Activated CD4-positive, alpha-beta T cell treated with anti-CD3 and anti-CD28 coated beads, Interleukin-2, amount 10 ng/mL, durations not matched to agents 7 days and 5 days (primary cell): ENCODE measurements at regions not wholly inside any gene's neighbourhood (a gene's known extent, or its start where the extent isn't known, plus 50 kb on each side); places are given as distances from the start of the nearest gene placed in this dataset.
"Not testable (repeated sequence)": the region's sequence is repeated elsewhere in the genome, so short reads cannot be mapped to it uniquely, and the experiment has no call there.

Experiments used
- CTCF ChIA-PET: fragments of 350-600 bp; sonication (Branson Sonifier 250); formaldehyde crosslinking; loops from one replicate; lab custom pipeline; 2021; ENCODE audit warnings: antibody characterized with exemption; lab: Charles Lee
- POLR2A ChIA-PET: fragments of 350-600 bp; sonication (Branson Sonifier 250); formaldehyde crosslinking; loops from one replicate; lab custom pipeline; 2021; ENCODE audit warnings: antibody characterized with exemption; lab: Charles Lee
- DNase-seq: peaks from one replicate; pipeline ENCODE4 v3.0.0-alpha.2; 2020
- H3K27ac Mint-ChIP-seq: one replicate; pipeline ENCODE4 v1.8.0; 2021; ENCODE audit warnings: mild to moderate bottlenecking, moderate library complexity, mixed read lengths
- H3K27me3 Mint-ChIP-seq: one replicate; pipeline ENCODE4 v1.8.0; 2021; ENCODE audit warnings: mixed read lengths
- H3K36me3 Mint-ChIP-seq: one replicate; pipeline ENCODE4 v1.8.0; 2021; ENCODE audit warnings: low read depth, mixed read lengths
- H3K4me1 Mint-ChIP-seq: one replicate; pipeline ENCODE4 v1.8.0; 2021; ENCODE audit warnings: mixed read lengths
- H3K4me3 Mint-ChIP-seq: one replicate; pipeline ENCODE4 v1.8.0; 2021; ENCODE audit warnings: mild to moderate bottlenecking, moderate library complexity, mixed read lengths
- H3K9me3 Mint-ChIP-seq: one replicate; pipeline ENCODE4 v1.8.0; 2021; ENCODE audit warnings: mixed read lengths

- Mint-ChIP-seq H3K36me3 (no peaks in the 10 kb centered on the region), H3K9me3 (peaks cover 2% of the 10 kb centered on the region), H3K4me3 (no peak overlapping the region), H3K27me3 (no peaks in the 10 kb centered on the region), H3K27ac (no peak overlapping the region), H3K4me1 (no peaks in the 10 kb centered on the region)
- no peak for DNase-seq
- ChIA-PET CTCF (no interaction called here), POLR2A (no interaction called here)
These were observed 866.0 kb downstream of the LTN1 start for GRCh38 chr21:28126521-28127174.

GRCh38 chr21:28124541-28124940 is 868.1 kb downstream of the LTN1 start:
- Mint-ChIP-seq H3K27ac (no peak overlapping the region), H3K27me3 (no peaks in the 10 kb centered on the region), H3K9me3 (no peaks in the 10 kb centered on the region), H3K4me1 (no peaks in the 10 kb centered on the region), H3K4me3 (no peak overlapping the region), H3K36me3 (no peaks in the 10 kb centered on the region)
- CTCF ChIA-PET: no interaction called here
- no peak for DNase-seq
- POLR2A ChIA-PET: no interaction called here

GRCh38 chr21:28118570-28118969 is 874.1 kb downstream of the LTN1 start:
- POLR2A ChIA-PET: no interaction called here

GRCh38 chr21:28114986-28115385 is 877.7 kb downstream of the LTN1 start:
- H3K27ac Mint-ChIP-seq, H3K4me1 Mint-ChIP-seq, H3K4me3 Mint-ChIP-seq, DNase-seq, POLR2A ChIA-PET, H3K9me3 Mint-ChIP-seq, CTCF ChIA-PET, H3K27me3 Mint-ChIP-seq, H3K36me3 Mint-ChIP-seq: not testable (repeated sequence)

More at GRCh38 chr21:28118570-28118969, 874.1 kb downstream of the LTN1 start:
- no peak for DNase-seq
- Mint-ChIP-seq H3K36me3 (no peaks in the 10 kb centered on the region), H3K27ac (no peak overlapping the region), H3K9me3 (no peaks in the 10 kb centered on the region), H3K27me3 (no peaks in the 10 kb centered on the region), H3K4me1 (no peaks in the 10 kb centered on the region), H3K4me3 (no peak overlapping the region)
- CTCF ChIA-PET: no interaction called here

- DNase-seq: no peak
- Mint-ChIP-seq H3K27me3 (no peaks in the 10 kb centered on the region), H3K4me1 (no peaks in the 10 kb centered on the region), H3K9me3 (no peaks in the 10 kb centered on the region), H3K4me3 (no peak overlapping the region), H3K27ac (no peak overlapping the region), H3K36me3 (no peaks in the 10 kb centered on the region)
- ChIA-PET CTCF (no interaction called here), POLR2A (no interaction called here)
These were observed 879.0 kb downstream of the LTN1 start for GRCh38 chr21:28113718-28114117.

- Mint-ChIP-seq H3K36me3 (no peaks in the 10 kb centered on the region), H3K27me3 (no peaks in the 10 kb centered on the region), H3K27ac (no peak overlapping the region), H3K9me3 (no peaks in the 10 kb centered on the region), H3K4me3 (no peak overlapping the region), H3K4me1 (no peaks in the 10 kb centered on the region)
- ChIA-PET CTCF (no interaction called here), POLR2A (no interaction called here)
- DNase-seq: no peak
These were observed 880.2 kb downstream of the LTN1 start for GRCh38 chr21:28112511-28112910.

- Mint-ChIP-seq H3K27me3 (no peaks in the 10 kb centered on the region), H3K36me3 (no peaks in the 10 kb centered on the region), H3K27ac (no peak overlapping the region), H3K4me1 (no peaks in the 10 kb centered on the region), H3K4me3 (no peak overlapping the region), H3K9me3 (no peaks in the 10 kb centered on the region)
- no peak for DNase-seq
- ChIA-PET POLR2A (no interaction called here), CTCF (no interaction called here)
These were observed 881.5 kb downstream of the LTN1 start for GRCh38 chr21:28111151-28111619.

- ChIA-PET CTCF (no interaction called here), POLR2A (no interaction called here)
- Mint-ChIP-seq H3K4me1 (no peaks in the 10 kb centered on the region), H3K9me3 (no peaks in the 10 kb centered on the region), H3K27ac (no peak overlapping the region), H3K36me3 (no peaks in the 10 kb centered on the region), H3K27me3 (no peaks in the 10 kb centered on the region), H3K4me3 (no peak overlapping the region)
- DNase-seq: no peak
These were observed 882.0 kb downstream of the LTN1 start for GRCh38 chr21:28110716-28111115.

GRCh38 chr21:28110074-28110473 is 882.6 kb downstream of the LTN1 start:
- H3K27ac Mint-ChIP-seq: no peak overlapping the region
- DNase-seq: no peak
- no peaks in the 10 kb centered on the region for H3K9me3 Mint-ChIP-seq
- H3K4me1 Mint-ChIP-seq: no peaks in the 10 kb centered on the region
- CTCF ChIA-PET: no interaction called here
- no peaks in the 10 kb centered on the region for H3K36me3 Mint-ChIP-seq
- no peak overlapping the region for H3K4me3 Mint-ChIP-seq
- POLR2A ChIA-PET: no interaction called here
- no peaks in the 10 kb centered on the region for H3K27me3 Mint-ChIP-seq

- H3K4me1 Mint-ChIP-seq: no peaks in the 10 kb centered on the region
- H3K27ac Mint-ChIP-seq: no peak overlapping the region
- no peaks in the 10 kb centered on the region for H3K9me3 Mint-ChIP-seq
These were observed 886.2 kb downstream of the LTN1 start for GRCh38 chr21:28106370-28106890.

GRCh38 chr21:28104346-28104745 is 888.3 kb downstream of the LTN1 start:
- POLR2A ChIA-PET: no interaction called here
- Mint-ChIP-seq H3K4me1 (no peaks in the 10 kb centered on the region), H3K9me3 (no peaks in the 10 kb centered on the region), H3K36me3 (no peaks in the 10 kb centered on the region), H3K27me3 (no peaks in the 10 kb centered on the region), H3K27ac (no peak overlapping the region), H3K4me3 (no peak overlapping the region)
- CTCF ChIA-PET: no interaction called here
- DNase-seq: no peak

More at GRCh38 chr21:28106370-28106890, 886.2 kb downstream of the LTN1 start:
- Mint-ChIP-seq H3K4me3 (no peak overlapping the region), H3K36me3 (no peaks in the 10 kb centered on the region), H3K27me3 (no peaks in the 10 kb centered on the region)
- CTCF ChIA-PET: no interaction called here
- DNase-seq: no peak
- POLR2A ChIA-PET: no interaction called here

- no peaks in the 10 kb centered on the region for H3K9me3 Mint-ChIP-seq
- no peak for DNase-seq
- POLR2A ChIA-PET: no interaction called here
- CTCF ChIA-PET: no interaction called here
- no peaks in the 10 kb centered on the region for H3K36me3 Mint-ChIP-seq
- no peaks in the 10 kb centered on the region for H3K4me1 Mint-ChIP-seq
- H3K27me3 Mint-ChIP-seq: no peaks in the 10 kb centered on the region
- no peak overlapping the region for H3K27ac Mint-ChIP-seq
- H3K4me3 Mint-ChIP-seq: no peak overlapping the region
These were observed 892.3 kb downstream of the LTN1 start for GRCh38 chr21:28100366-28100765.

GRCh38 chr21:28099001-28099705 is 893.5 kb downstream of the LTN1 start:
- Mint-ChIP-seq H3K27me3 (no peaks in the 10 kb centered on the region), H3K36me3 (no peaks in the 10 kb centered on the region), H3K27ac (no peak overlapping the region), H3K9me3 (no peaks in the 10 kb centered on the region), H3K4me1 (no peaks in the 10 kb centered on the region), H3K4me3 (no peak overlapping the region)
- DNase-seq: no peak
- CTCF ChIA-PET: no interaction called here
- POLR2A ChIA-PET: no interaction called here
